ENCODE measurements at regions not wholly inside any gene's neighbourhood (a gene's known extent, or its start where the extent isn't known, plus 50 kb on each side); places are given as distances from the start of the nearest gene placed in this dataset.

GRCh38 chr15:73001840-73002239 is 50.4 kb upstream of the NEO1 start:
- no peak for DNase-seq

- DNase-seq = no peak
Observed at GRCh38 chr15:73000293-73000692, 52.0 kb upstream of the NEO1 start.

- DNase-seq = no peak
Observed at GRCh38 chr15:72999586-72999985, 52.7 kb upstream of the NEO1 start.

GRCh38 chr15:72998681-72999466 is 53.4 kb upstream of the NEO1 start:
- no peak for DNase-seq

GRCh38 chr15:72998226-72998625 is 54.0 kb upstream of the NEO1 start:
- DNase-seq = no peak

- DNase-seq = no peak
Observed at GRCh38 chr15:72995849-72996248, 56.4 kb upstream of the NEO1 start.

- peak; percentile 90 for DNase-seq
Observed at GRCh38 chr15:72994534-72995177, 57.6 kb upstream of the NEO1 start.

GRCh38 chr15:72992841-72993252 is 59.4 kb upstream of the NEO1 start:
- no peak for DNase-seq

GRCh38 chr15:72991026-72991425 is 61.2 kb upstream of the NEO1 start:
- no peak for DNase-seq

GRCh38 chr15:72983801-72984545 is 68.3 kb upstream of the NEO1 start:
- no peak for DNase-seq

- no peak for DNase-seq
Observed at GRCh38 chr15:72982714-72983113, 69.5 kb upstream of the NEO1 start.

- no peak for DNase-seq
Observed at GRCh38 chr15:72980661-72981060, 71.6 kb upstream of the NEO1 start.

- no peak for DNase-seq
Observed at GRCh38 chr15:72979791-72980190, 72.5 kb upstream of the NEO1 start.

GRCh38 chr15:72979308-72979707 is 73.0 kb upstream of the NEO1 start:
- DNase-seq = no peak

- no peak for DNase-seq
Observed at GRCh38 chr15:72978223-72978622, 74.0 kb upstream of the NEO1 start.

GRCh38 chr15:72972362-72972761 is 79.9 kb upstream of the NEO1 start:
- DNase-seq = no peak

- DNase-seq = no peak
Observed at GRCh38 chr15:72971766-72972165, 80.5 kb upstream of the NEO1 start.

- no peak for DNase-seq
Observed at GRCh38 chr15:72970933-72971760, 81.1 kb upstream of the NEO1 start.

- DNase-seq = no peak
Observed at GRCh38 chr15:72968531-72968922, 83.7 kb upstream of the NEO1 start.

- DNase-seq = no peak
Observed at GRCh38 chr15:72967811-72968530, 84.3 kb upstream of the NEO1 start.

- DNase-seq = no peak
Observed at GRCh38 chr15:72967397-72967796, 84.9 kb upstream of the NEO1 start.

GRCh38 chr15:72966641-72967040 is 85.6 kb upstream of the NEO1 start:
- DNase-seq = no peak
